ENCODE measurements at regions not wholly inside any gene's neighbourhood (a gene's known extent, or its start where the extent isn't known, plus 50 kb on each side); places are given as distances from the start of the nearest gene placed in this dataset.
"Not testable (repeated sequence)": the region's sequence is repeated elsewhere in the genome, so short reads cannot be mapped to it uniquely, and the experiment has no call there.

DNA sequence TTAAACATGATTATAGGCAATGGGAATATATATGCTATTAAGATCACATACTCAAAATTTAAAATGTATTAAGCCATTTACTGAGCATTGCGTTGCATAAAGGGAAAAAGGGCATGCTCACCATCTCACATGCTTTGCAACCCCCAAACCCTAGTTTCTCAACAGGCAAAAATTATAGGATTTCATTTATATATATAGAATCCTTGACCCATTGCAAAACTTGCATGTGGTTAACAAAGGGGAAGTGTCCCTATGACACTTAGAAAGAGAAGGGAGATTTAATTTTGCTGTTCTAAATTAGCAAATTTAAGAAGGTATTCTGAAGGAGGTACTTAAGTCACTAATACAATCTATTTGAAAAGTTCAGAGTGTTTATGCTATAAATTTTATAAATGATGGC is 837.8 kb downstream of the DIPK2A start:
- ChIA-PET POLR2A (no interaction called here), CTCF (no interaction called here)
- no peaks in the 10 kb centered on the region for H3K9me3 ChIP-seq (ENCODE audit: control insufficient read depth, insufficient read depth, low read length)
- TF ChIP-seq, protein P1, sequence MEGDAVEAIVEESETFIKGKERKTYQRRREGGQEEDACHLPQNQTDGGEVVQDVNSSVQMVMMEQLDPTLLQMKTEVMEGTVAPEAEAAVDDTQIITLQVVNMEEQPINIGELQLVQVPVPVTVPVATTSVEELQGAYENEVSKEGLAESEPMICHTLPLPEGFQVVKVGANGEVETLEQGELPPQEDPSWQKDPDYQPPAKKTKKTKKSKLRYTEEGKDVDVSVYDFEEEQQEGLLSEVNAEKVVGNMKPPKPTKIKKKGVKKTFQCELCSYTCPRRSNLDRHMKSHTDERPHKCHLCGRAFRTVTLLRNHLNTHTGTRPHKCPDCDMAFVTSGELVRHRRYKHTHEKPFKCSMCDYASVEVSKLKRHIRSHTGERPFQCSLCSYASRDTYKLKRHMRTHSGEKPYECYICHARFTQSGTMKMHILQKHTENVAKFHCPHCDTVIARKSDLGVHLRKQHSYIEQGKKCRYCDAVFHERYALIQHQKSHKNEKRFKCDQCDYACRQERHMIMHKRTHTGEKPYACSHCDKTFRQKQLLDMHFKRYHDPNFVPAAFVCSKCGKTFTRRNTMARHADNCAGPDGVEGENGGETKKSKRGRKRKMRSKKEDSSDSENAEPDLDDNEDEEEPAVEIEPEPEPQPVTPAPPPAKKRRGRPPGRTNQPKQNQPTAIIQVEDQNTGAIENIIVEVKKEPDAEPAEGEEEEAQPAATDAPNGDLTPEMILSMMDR (IDR thresholded peaks at IDR 0.05; ENCODE audit: low read depth, low read length) = no peak
- no peak for DNase-seq (ENCODE audit: low read depth, low spot score)
- no peak overlapping the region for H3K4me3 ChIP-seq (ENCODE audit: low read depth, low read length)
- H3K27me3 ChIP-seq (ENCODE audit: control insufficient read depth, insufficient read depth, low read length) = no peaks in the 10 kb centered on the region
- H3K27ac ChIP-seq (ENCODE audit: low read depth, low read length) = no peak overlapping the region

DNA sequence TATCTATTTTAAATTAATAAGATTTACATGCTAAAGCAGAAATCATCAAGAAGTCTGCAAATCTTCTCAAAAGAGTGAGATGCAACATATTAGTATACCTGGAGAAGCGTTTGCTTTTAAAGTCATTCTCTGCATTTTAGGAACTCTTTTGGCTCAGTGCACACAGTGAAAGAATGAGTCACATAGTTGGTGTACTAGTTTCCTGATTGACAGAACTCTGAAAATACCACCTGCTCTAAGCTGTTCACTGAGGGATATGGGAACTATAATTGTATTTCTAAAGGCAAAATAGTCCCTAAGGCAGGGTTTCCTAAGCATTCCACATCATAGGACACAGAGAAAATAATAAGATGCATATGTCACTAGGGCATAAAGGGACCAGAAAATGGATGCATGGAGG is 838.5 kb downstream of the DIPK2A start:
- no peak overlapping the region for H3K4me3 ChIP-seq (ENCODE audit: low read depth, low read length)
- TF ChIP-seq, protein P1 (IDR thresholded peaks at IDR 0.05; ENCODE audit: low read depth, low read length) = no peak
- no peak for DNase-seq (ENCODE audit: low read depth, low spot score)
- POLR2A ChIA-PET = no interaction called here
- H3K27me3 ChIP-seq (ENCODE audit: control insufficient read depth, insufficient read depth, low read length) = no peaks in the 10 kb centered on the region
- CTCF ChIA-PET = no interaction called here
- H3K9me3 ChIP-seq (ENCODE audit: control insufficient read depth, insufficient read depth, low read length) = no peaks in the 10 kb centered on the region
- no peak overlapping the region for H3K27ac ChIP-seq (ENCODE audit: low read depth, low read length)

DNA sequence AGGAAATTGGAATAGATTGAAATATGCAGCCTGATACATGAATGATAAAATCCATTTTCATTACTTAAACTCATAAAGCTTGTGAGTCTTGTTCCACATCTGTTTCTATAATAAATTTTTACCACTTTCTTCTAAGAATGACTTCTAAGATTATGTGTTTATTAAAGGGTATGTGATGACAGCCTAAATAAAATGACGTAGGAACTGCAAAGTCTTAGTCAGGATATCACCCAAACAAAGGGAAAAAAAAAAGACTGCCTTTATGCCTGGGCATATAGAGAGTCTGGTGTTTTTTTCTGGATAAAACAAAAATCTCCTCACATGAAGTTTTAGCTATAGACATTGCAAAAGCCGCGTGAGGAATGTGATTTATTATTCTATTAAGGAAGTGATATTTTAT is 844.0 kb downstream of the DIPK2A start:
- H3K27ac ChIP-seq (ENCODE audit: low read depth, low read length) = no peak overlapping the region
- no peak overlapping the region for H3K4me3 ChIP-seq (ENCODE audit: low read depth, low read length)
- ChIA-PET POLR2A (no interaction called here), CTCF (no interaction called here)
- DNase-seq (ENCODE audit: low read depth, low spot score) = no peak
- no peaks in the 10 kb centered on the region for H3K9me3 ChIP-seq (ENCODE audit: control insufficient read depth, insufficient read depth, low read length)
- TF ChIP-seq, protein P1 (IDR thresholded peaks at IDR 0.05; ENCODE audit: low read depth, low read length) = no peak
- no peaks in the 10 kb centered on the region for H3K27me3 ChIP-seq (ENCODE audit: control insufficient read depth, insufficient read depth, low read length)

DNA sequence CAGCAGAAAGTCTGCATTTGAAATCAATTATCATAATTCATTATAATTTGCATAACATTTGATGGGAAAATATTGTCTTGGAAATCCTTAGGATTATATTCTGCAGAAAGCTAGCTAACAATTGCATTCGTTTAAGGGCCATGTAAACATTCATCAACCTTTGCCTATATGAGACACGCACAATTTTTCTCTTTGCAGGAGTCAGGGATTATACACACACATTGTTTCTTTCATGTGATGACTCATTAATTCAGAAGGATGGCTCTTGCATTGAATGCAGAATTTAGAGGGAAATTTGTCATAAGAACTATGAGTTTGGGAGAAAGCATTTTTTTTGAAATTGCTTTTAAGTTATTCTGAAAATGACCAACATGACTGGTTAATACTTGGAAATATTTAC is 844.7 kb downstream of the DIPK2A start:
- CTCF ChIA-PET = no interaction called here
- Histone ChIP-seq H3K4me3 (ENCODE audit: low read depth, low read length) (no peak overlapping the region), H3K27me3 (ENCODE audit: control insufficient read depth, insufficient read depth, low read length) (no peaks in the 10 kb centered on the region), H3K27ac (ENCODE audit: low read depth, low read length) (no peak overlapping the region), H3K9me3 (ENCODE audit: control insufficient read depth, insufficient read depth, low read length) (no peaks in the 10 kb centered on the region)
- DNase-seq (ENCODE audit: low read depth, low spot score) = no peak
- TF ChIP-seq, protein P1 (IDR thresholded peaks at IDR 0.05; ENCODE audit: low read depth, low read length) = no peak
- POLR2A ChIA-PET = no interaction called here

DNA sequence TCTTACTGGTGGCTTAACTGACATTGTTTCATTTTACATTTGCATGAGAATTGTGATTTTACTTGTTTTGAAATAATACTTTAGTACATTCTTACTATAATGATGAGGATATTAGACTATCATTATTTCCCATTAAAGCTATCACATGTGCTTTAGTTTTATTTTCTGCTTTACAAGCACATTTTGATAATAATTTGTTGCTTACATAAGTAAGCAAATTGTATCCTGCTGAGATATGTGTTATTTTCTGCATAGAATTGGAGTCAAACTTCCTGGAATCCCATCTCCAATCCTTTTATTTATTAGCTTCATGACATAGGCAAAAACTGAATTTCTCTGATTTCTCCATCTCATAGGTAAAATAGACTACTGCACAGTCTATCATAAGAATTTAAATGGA is 847.4 kb downstream of the DIPK2A start:
- Histone ChIP-seq H3K9me3 (ENCODE audit: control insufficient read depth, insufficient read depth, low read length) (no peaks in the 10 kb centered on the region), H3K27me3 (ENCODE audit: control insufficient read depth, insufficient read depth, low read length) (no peaks in the 10 kb centered on the region), H3K27ac (ENCODE audit: low read depth, low read length) (no peak overlapping the region), H3K4me3 (ENCODE audit: low read depth, low read length) (no peak overlapping the region)
- POLR2A ChIA-PET = no interaction called here
- CTCF ChIA-PET = no interaction called here
- no peak for DNase-seq (ENCODE audit: low read depth, low spot score)
- TF ChIP-seq, protein P1 (IDR thresholded peaks at IDR 0.05; ENCODE audit: low read depth, low read length) = no peak

DNA sequence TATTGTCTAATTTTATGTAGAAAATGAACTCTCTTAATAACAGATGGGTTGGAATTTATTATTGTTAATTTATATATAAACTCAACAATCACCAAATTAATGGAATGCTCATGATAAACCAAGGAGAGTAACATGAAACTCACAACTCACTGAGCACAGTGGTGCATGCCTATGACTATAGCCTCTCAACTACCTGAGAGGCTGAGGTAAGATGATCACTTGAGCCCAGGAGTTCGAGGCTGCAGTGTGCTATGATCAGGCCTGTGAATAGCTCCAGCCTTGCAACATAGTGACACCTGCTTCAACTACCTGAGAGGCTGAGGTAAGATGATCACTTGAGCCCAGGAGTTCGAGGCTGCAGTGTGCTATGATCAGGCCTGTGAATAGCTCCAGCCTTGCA is 848.6 kb downstream of the DIPK2A start:
- H3K27me3 ChIP-seq (ENCODE audit: control insufficient read depth, insufficient read depth, low read length); CTCF ChIA-PET; H3K9me3 ChIP-seq (ENCODE audit: control insufficient read depth, insufficient read depth, low read length); H3K27ac ChIP-seq (ENCODE audit: low read depth, low read length); POLR2A ChIA-PET; H3K4me3 ChIP-seq (ENCODE audit: low read depth, low read length); DNase-seq (ENCODE audit: low read depth, low spot score): not testable (repeated sequence)
